ENCODE measurements at regions not wholly inside any gene's neighbourhood (a gene's known extent, or its start where the extent isn't known, plus 50 kb on each side); places are given as distances from the start of the nearest gene placed in this dataset.
A peak's percentile ranks its signal among the peaks of the same experiment; 100 is the strongest.

DNA sequence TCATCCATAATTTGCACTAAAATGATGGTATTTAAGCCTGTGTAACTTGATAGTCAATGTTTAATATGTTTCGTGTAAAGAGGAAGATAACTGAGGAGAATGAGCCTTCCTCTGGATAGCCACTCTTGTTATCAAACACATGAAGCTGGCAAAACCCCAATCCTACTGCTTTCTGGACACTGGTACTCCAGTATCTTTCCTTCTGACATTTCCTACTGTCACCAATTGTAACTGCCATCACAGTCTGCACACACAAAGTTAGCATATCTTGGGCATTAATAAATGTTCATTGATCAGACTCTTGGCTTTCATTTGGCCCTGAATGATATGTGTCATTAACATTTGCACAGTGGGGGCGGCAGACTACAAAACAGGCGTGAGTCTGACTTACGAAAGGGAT, 419.1 kb downstream of the TMA16 start:
- Mint-ChIP-seq H3K27me3 (ENCODE audit: insufficient read depth, low read depth) (no peaks in the 10 kb centered on the region), H3K4me3 (no peak overlapping the region), H3K27ac (no peak overlapping the region), H3K36me3 (no peaks in the 10 kb centered on the region), H3K9me3 (no peaks in the 10 kb centered on the region), H3K4me1 (peaks cover 7% of the 10 kb centered on the region)
- Histone ChIP-seq H3K9me3 (ENCODE audit: low read depth) (no peaks in the 10 kb centered on the region), H3K4me3 (no peak overlapping the region), H3K27me3 (no peaks in the 10 kb centered on the region), H3K9ac (no peak overlapping the region), H3K4me2 (no peak overlapping the region), H3K79me2 (ENCODE audit: low read depth) (no peaks in the 10 kb centered on the region), H3K36me3 (no peaks in the 10 kb centered on the region), H3F3A (ENCODE audit: low read depth) (no peaks in the 10 kb centered on the region), H3K27ac (no peak overlapping the region), H2AFZ (replicated peaks) (peak overlapping the region; percentile 46), H4K20me1 (ENCODE audit: low read depth) (no peaks in the 10 kb centered on the region), H3K4me1 (no peaks in the 10 kb centered on the region)
- no peak for DNase-seq (ENCODE audit: low spot score)
- TF ChIP-seq, protein P1, sequence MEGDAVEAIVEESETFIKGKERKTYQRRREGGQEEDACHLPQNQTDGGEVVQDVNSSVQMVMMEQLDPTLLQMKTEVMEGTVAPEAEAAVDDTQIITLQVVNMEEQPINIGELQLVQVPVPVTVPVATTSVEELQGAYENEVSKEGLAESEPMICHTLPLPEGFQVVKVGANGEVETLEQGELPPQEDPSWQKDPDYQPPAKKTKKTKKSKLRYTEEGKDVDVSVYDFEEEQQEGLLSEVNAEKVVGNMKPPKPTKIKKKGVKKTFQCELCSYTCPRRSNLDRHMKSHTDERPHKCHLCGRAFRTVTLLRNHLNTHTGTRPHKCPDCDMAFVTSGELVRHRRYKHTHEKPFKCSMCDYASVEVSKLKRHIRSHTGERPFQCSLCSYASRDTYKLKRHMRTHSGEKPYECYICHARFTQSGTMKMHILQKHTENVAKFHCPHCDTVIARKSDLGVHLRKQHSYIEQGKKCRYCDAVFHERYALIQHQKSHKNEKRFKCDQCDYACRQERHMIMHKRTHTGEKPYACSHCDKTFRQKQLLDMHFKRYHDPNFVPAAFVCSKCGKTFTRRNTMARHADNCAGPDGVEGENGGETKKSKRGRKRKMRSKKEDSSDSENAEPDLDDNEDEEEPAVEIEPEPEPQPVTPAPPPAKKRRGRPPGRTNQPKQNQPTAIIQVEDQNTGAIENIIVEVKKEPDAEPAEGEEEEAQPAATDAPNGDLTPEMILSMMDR (IDR thresholded peaks at IDR 0.05), result no peak
- TF ChIP-seq EZH2phosphoT487 (IDR thresholded peaks at IDR 0.05) (no peak), EZH2 (IDR thresholded peaks at IDR 0.05) (no peak)

DNA sequence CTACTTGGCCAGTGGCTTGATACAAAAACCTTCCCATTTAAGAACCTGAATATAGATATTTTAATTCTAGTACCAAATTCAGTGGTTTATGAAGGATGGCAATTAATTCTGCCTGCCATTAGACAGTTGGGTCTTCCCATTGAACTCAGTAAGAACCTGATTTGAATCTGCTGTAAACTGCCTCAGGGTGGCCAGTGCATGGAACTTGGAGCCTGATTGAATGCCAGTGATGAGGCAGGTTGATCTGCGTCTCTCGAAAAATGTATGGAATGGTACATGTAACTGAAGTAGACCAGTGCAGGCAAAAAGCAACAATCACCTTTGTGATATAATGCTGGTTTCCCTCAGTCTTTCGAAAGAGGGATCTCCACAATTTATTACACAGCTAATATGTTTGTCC, 421.4 kb downstream of the TMA16 start:
- Histone ChIP-seq H3K4me1 (no peaks in the 10 kb centered on the region), H3K4me3 (no peak overlapping the region), H3K9ac (no peak overlapping the region), H3K4me2 (no peak overlapping the region), H3K36me3 (no peaks in the 10 kb centered on the region), H4K20me1 (ENCODE audit: low read depth) (no peaks in the 10 kb centered on the region), H3K79me2 (ENCODE audit: low read depth) (no peaks in the 10 kb centered on the region), H3K9me3 (ENCODE audit: low read depth) (no peaks in the 10 kb centered on the region), H3K27me3 (no peaks in the 10 kb centered on the region), H2AFZ (replicated peaks) (no peak overlapping the region), H3K27ac (no peak overlapping the region), H3F3A (ENCODE audit: low read depth) (no peaks in the 10 kb centered on the region)
- Mint-ChIP-seq H3K27me3 (ENCODE audit: insufficient read depth, low read depth) (no peaks in the 10 kb centered on the region), H3K9me3 (no peaks in the 10 kb centered on the region), H3K36me3 (no peaks in the 10 kb centered on the region), H3K4me3 (no peak overlapping the region), H3K4me1 (peaks cover 7% of the 10 kb centered on the region), H3K27ac (no peak overlapping the region)
- no peak for DNase-seq (ENCODE audit: low spot score)
- TF ChIP-seq, protein P1 (IDR thresholded peaks at IDR 0.05), result no peak
- TF ChIP-seq EZH2 (IDR thresholded peaks at IDR 0.05), result no peak
- TF ChIP-seq EZH2phosphoT487 (IDR thresholded peaks at IDR 0.05), result no peak

DNA sequence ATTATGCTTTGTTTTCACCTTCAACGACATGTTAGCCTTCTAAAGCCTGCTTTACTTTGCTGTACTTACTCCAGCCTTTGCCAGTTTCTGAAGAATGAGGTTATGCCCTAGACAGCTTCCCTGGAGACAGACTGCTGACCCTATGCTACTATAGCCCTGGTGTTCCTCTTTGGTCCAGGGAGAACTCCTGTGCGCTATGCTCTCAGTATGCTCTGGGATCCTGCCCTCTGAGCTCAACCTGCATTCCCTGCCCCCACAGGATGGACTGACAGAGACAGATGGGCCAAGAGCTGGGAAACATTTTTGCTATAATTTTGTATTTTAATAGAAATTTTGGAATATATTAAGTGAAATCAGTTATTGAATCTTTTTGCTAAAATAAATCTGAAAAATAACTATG, 425.9 kb downstream of the TMA16 start:
- Histone ChIP-seq H3K79me2 (ENCODE audit: low read depth) (no peaks in the 10 kb centered on the region), H3K4me3 (no peak overlapping the region), H3K4me2 (no peak overlapping the region), H3K9me3 (ENCODE audit: low read depth) (no peaks in the 10 kb centered on the region), H3K27ac (no peak overlapping the region), H3F3A (ENCODE audit: low read depth) (no peaks in the 10 kb centered on the region), H3K9ac (no peak overlapping the region), H3K4me1 (no peaks in the 10 kb centered on the region), H3K27me3 (no peaks in the 10 kb centered on the region), H3K36me3 (no peaks in the 10 kb centered on the region), H4K20me1 (ENCODE audit: low read depth) (no peaks in the 10 kb centered on the region), H2AFZ (replicated peaks) (no peak overlapping the region)
- no peaks in the 10 kb centered on the region for H3K4me1 Mint-ChIP-seq
- no peak overlapping the region for H3K4me3 Mint-ChIP-seq
- no peak overlapping the region for H3K27ac Mint-ChIP-seq
- no peaks in the 10 kb centered on the region for H3K9me3 Mint-ChIP-seq
- H3K36me3 Mint-ChIP-seq, result no peaks in the 10 kb centered on the region
- peaks cover 2% of the 10 kb centered on the region for H3K27me3 Mint-ChIP-seq (ENCODE audit: insufficient read depth, low read depth)
- DNase-seq (ENCODE audit: low spot score), result no peak
- TF ChIP-seq EZH2 (IDR thresholded peaks at IDR 0.05) (no peak), EZH2phosphoT487 (IDR thresholded peaks at IDR 0.05) (no peak)
- TF ChIP-seq, protein P1 (IDR thresholded peaks at IDR 0.05), result no peak

DNA sequence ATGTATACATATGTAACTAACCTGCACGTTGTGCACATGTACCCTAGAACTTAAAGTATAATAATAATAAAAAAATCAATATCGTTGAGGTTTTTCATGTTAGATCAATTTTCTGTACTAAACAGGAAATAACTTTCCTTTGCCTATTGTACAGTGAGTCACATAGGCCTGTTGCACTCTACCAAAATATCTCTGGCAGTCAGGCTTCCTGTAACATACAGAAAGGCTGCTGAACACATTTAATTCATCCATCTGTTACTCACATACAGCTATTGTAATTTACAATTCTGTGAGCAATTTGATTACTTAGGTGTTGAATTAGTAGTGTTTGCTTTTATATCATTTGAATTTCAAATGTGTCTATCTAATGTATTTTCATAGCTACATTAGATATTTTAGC, 427.8 kb downstream of the TMA16 start:
- H2AFZ ChIP-seq (replicated peaks), result no peak overlapping the region
- H3K27me3 ChIP-seq, result no peaks in the 10 kb centered on the region
- H3F3A ChIP-seq (ENCODE audit: low read depth), result no peaks in the 10 kb centered on the region
- no peaks in the 10 kb centered on the region for H3K4me1 ChIP-seq
- H3K79me2 ChIP-seq (ENCODE audit: low read depth), result no peaks in the 10 kb centered on the region
- H3K27ac ChIP-seq, result no peak overlapping the region
- Mint-ChIP-seq H3K4me3 (no peak overlapping the region), H3K27ac (no peak overlapping the region), H3K4me1 (no peaks in the 10 kb centered on the region), H3K9me3 (no peaks in the 10 kb centered on the region), H3K27me3 (ENCODE audit: insufficient read depth, low read depth) (peaks cover 2% of the 10 kb centered on the region), H3K36me3 (no peaks in the 10 kb centered on the region)
- H3K36me3 ChIP-seq, result no peaks in the 10 kb centered on the region
- H3K4me2 ChIP-seq, result no peak overlapping the region
- no peaks in the 10 kb centered on the region for H4K20me1 ChIP-seq (ENCODE audit: low read depth)
- H3K9me3 ChIP-seq (ENCODE audit: low read depth), result no peaks in the 10 kb centered on the region
- no peak for DNase-seq (ENCODE audit: low spot score)
- H3K9ac ChIP-seq, result no peak overlapping the region
- no peak for TF ChIP-seq EZH2phosphoT487 (IDR thresholded peaks at IDR 0.05)
- TF ChIP-seq, protein P1 (IDR thresholded peaks at IDR 0.05), result no peak
- no peak for TF ChIP-seq EZH2 (IDR thresholded peaks at IDR 0.05)
- no peak overlapping the region for H3K4me3 ChIP-seq
